Putamen (tissue), 1 donor: ENCODE measurements at regions not wholly inside any gene's neighbourhood (a gene's known extent, or its start where the extent isn't known, plus 50 kb on each side); places are given as distances from the start of the nearest gene placed in this dataset.

Experiments used
- DNase-seq: peaks from one replicate; pipeline ENCODE4 v3.0.0-alpha.2; 2016; ENCODE audit warnings: low spot score

- DNase-seq = no peak
Observed at GRCh38 chr11:130715085-130715876, 201.0 kb downstream of the SNX19 start.

GRCh38 chr11:130715877-130716220, 200.4 kb downstream of the SNX19 start:
- DNase-seq = no peak

- no peak for DNase-seq
Observed at GRCh38 chr11:130718120-130718519, 198.2 kb downstream of the SNX19 start.

DNA sequence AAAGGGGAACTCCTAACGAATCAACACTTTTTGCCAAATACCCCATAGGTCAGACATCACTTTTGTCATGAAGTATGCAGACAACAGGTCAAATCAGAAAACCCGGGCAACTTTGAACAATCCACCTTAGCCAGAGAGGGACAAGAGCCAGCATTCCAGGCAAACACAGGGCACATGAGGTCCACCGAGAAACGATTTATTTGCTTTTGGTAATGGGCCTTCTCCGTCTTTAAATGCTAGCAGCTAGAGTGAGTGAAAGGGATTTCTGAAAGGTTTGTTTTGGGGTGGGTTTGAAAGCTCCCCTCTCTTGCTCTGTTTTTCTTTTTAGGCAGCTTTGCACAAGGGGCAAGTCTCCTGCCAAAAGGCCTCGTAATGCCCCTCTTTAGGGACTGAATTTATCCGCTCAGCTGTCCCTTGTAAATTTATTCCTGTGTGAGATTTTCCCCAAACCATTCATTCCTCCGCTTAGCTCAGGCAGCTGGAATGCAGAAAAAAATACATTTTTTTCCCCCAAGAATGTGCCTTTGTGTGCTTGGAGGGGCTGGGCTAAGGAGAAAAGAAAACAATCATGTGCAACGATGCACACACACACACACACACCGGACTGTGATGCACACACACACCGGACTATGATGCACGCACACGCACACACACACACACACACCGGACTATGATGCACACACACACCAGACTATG, 196.9 kb downstream of the SNX19 start:
- no peak for DNase-seq

DNA sequence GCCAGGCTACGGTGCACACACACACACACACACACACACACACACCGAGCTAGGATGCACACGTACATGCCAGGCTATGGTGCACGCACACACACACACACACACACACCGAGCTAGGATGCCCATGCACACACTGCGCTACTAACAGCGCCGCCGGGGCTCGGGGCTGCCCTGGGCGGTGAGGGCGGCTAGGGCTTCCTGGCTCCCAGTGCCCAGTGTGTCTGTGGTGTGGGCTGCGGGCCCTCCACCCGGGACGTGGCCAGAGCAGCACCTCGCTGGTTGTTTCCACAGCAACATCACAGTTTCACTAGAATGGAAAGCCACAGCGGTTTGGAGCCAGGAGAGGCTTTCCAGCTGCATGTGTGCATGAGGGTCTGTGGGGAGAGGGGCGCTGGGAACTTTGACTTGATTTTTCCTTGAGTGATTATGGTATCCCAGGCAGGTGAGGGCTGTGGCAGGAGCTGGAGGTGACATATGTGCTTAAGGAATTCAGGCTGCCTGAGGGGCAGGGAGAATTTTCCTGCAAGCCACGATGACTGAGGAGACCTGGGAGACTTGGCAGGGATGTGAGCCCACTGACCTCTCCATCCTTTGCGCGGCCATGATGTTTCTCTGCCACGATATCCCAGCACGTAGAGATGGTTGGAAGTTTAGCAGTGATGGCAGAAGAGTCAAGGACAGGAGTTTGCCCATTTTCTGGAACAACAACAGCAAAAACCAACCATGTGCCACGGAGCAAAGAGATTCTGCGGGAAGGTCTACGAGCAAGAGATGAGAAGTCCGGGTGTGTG, 195.9 kb downstream of the SNX19 start:
- no peak for DNase-seq

DNA sequence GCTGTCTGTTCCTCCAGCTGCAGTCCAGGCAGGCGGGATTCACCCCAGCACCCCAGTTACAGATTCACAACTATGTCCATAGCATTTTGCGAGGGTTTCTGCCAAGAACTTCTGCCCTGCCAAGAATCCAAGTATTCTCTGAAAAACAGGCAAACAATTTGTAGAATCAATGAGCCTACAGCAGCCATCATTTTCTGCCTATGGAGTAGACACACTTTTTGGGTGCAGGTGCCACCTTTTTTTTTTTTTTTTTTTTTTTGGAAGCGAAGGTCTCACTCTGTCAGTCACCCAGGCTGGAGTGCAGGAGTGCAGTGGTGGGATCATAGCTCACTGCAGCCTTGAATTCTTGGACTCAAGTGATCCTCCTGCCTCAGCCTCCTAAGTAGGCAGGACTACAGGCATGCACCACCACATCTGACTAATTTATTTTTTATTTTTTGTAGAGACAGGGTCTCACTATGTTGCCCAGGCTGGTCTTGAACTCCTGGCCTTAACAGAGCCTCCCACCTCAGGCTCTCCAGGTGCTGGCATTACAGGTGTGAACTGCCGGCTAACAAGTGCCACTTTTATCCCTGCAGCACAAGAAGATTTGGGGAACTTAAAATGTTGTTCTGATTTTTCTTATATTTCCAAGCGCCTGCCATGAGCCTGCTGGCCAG, 195.1 kb downstream of the SNX19 start:
- DNase-seq = no peak

DNA sequence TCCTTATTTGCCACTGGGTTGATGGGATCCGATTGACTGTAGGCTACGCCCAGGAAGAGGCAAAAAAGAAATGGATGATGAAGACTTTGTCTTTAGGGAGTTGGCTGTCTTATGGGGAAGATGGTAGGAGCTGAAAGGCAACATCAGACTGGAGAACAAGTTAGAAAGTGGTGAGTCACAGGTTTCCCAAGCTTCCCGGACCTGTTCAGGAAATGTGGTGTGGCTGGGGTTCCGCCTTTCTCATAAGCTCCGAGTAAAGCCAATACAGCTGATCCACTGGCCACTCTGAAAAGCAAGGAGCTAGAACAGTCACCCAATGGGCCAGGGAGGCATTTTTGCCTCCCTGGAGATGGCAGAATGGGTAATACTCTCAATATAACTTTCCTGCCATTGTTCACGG, 194.5 kb downstream of the SNX19 start:
- no peak for DNase-seq

GRCh38 chr11:130722401-130722800, 193.9 kb downstream of the SNX19 start:
- no peak for DNase-seq

- no peak for DNase-seq
Observed at GRCh38 chr11:130725421-130726233, 190.7 kb downstream of the SNX19 start.

- no peak for DNase-seq
Observed at GRCh38 chr11:130726234-130727037, 189.8 kb downstream of the SNX19 start.

DNA sequence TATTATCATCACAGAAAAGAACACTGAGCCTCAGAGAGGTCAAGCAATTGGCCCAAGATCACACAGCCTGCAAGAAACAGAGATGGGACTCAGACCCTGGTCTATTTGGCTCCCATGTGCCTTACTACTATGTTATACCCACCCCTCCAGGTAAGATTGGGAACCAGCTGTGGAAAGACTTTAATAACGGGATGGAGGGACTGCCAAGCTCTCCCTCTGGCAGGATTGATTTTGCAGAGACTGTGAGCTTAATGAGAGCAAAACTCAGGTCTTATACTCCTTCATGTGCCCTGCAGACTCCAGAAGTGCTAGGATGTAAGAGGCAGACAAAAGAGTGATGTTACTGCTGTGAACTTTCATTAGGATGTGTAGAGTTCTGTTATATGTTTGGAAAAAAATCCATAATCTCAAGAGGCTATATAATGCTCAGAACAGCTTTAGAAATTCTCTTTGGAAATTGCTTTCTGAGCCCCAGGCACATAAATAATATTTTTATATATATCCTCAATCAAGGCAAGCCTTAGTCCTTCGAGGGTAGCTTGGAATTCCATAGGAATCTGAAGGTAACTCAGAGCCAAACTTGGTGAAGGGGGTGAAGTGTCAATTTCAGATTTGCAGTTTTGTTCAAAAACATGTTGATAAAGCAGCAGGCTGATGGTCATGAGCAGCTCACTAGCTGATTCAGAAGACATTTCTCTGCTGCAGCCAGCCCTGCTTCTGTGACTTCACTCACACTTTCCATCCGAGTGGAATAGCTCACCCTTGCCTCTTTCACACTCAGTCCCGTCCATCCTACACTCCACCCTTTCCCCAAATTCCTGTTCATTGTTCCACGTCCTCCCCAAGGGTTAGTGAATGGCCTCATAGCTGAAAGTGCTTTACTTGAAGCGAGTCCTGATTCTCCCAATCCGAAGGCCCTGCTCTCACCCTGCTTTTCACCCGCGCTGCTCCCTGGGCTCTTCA, 188.8 kb downstream of the SNX19 start:
- DNase-seq = no peak

DNA sequence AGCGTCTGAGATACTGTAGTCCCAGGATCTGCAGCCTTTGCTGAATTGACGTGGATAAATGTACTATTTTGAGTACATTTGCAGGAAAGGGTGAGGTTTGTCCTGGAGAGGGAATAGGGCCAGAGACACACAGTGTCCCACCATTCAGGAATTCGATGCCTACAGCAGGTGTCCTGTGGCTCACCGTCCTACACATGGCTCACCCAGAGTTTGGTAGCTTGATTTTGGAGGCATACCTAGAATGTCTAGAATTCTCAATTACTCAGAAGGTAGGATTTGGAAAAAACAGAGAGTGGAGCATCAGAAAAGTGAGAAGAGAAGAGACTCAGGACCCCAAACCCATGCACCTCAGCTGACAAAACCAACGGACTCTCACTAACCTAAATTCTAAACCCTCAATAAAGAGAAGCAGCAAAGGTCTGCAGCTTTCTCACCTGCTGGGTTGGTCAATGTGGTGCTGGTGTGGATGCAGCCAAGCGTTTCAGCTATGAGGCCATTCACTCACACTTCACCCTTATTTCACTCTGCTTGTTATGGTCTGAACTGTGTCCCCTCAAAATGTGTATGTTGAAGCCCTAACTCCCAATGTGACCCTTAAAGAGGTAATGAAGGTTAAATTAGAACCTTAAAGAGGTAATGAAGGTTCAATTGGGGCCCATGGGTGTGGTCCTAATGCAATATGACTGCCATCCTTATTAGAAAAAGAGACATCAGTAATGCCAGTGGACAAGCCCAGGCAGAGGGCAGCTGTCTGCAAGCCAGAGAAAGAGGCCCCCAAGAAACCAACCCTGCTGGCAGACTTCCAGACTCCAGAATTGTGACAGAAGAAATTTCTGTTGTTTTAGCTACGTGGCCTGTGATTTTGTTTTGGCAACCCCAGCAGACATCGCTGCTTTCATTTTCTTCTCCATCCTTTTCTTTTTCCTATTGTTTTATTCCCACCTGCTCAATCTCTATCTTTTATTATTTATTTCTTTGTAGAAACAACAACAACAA, 187.8 kb downstream of the SNX19 start:
- DNase-seq = no peak

DNA sequence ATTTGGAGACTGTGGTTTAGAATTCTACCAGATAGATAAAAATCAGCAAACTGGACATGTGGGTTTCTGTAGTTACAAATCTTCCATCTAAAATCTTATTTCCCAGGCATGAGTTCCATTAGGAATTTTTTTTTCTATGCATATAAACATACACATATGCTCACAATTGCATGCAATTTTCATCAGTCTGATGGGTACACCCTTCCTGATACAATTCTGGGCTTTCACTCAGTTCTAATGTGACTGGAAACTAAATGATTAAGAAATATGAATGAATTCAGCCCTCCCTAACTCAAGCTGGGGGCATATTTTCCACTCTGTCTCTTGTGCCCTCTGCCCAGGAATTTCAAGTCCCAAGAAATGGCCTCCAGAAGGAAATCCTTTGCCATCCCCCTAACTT, 187.1 kb downstream of the SNX19 start:
- DNase-seq = no peak

GRCh38 chr11:130729678-130730300, 186.5 kb downstream of the SNX19 start:
- no peak for DNase-seq

GRCh38 chr11:130731401-130731800, 184.9 kb downstream of the SNX19 start:
- DNase-seq = no peak

- DNase-seq = no peak
Observed at GRCh38 chr11:130732476-130732875, 183.8 kb downstream of the SNX19 start.

GRCh38 chr11:130737041-130737830, 179.0 kb downstream of the SNX19 start:
- DNase-seq = no peak
